Vagina (tissue), 2 donors: ENCODE measurements at regions not wholly inside any gene's neighbourhood (a gene's known extent, or its start where the extent isn't known, plus 50 kb on each side); places are given as distances from the start of the nearest gene placed in this dataset.

Experiments used
- CTCF ChIP-seq, 3 experiments: fragments of 450-650 bp in 2 of 3; fragments of 200-600 bp in 1 of 3; sonication (generic) in 1 of 3; IDR thresholded peaks; one replicate each; pipeline ENCODE4 v1.5.1; 2017 to 2019; ENCODE audit warnings: antibody characterized with exemption in 3 of 3, mild to moderate bottlenecking in 2 of 3, moderate library complexity in 2 of 3
- POLR2AphosphoS5 ChIP-seq, 2 donors: sonication (generic); formaldehyde crosslinking; IDR thresholded peaks; one replicate each; pipeline ENCODE4 v1.9.0; 2017; ENCODE audit warnings: antibody characterized with exemption in 2 of 2, mild to moderate bottlenecking in 2 of 2, low read depth in 1 of 2; ENCODE audit not compliant: insufficient read depth in 1 of 2

GRCh38 chr15:95210436-95210981 is 979.1 kb downstream of the MCTP2 start:
- TF ChIP-seq CTCF (IDR thresholded peaks at IDR 0.05) (no peak), POLR2AphosphoS5 (IDR thresholded peaks at IDR 0.05; ENCODE audit: insufficient read depth in 1 of 2, low read depth in 1 of 2) (no peak)
